ENCODE measurements at regions not wholly inside any gene's neighbourhood (a gene's known extent, or its start where the extent isn't known, plus 50 kb on each side); places are given as distances from the start of the nearest gene placed in this dataset.

DNA sequence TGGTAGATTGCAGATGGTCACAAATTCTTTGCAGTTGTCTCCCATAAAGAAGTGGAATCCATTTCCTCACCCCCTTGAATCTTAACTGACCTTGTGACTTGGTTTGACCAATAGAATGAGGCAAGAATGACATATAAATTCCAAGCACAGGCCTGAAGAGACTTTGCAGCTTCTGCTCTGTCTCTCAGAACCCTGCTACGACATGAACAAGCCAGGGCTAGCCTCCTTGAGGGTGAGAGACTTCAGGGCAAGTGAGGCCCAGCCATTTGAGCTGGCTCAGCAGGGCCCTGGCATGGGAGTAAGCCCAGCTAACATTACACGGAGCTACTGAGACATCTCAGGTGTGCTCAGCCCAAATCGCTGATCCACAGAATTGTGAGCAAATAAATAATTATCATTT, 216.3 kb upstream of the MAN1A1 start:
- H3K14ac ChIP-seq (ENCODE audit: insufficient read depth, low read length) = no peak overlapping the region
- H3K4me1 ChIP-seq (ENCODE audit: insufficient read depth, low read length) = no peaks in the 10 kb centered on the region
- no peaks in the 10 kb centered on the region for H3K79me2 ChIP-seq (ENCODE audit: insufficient read depth, low read length)
- no peak overlapping the region for H4K5ac ChIP-seq (ENCODE audit: insufficient read length, low read depth, low read length)
- no peak overlapping the region for H3K4me3 Mint-ChIP-seq
- no peak overlapping the region for H2AFZ ChIP-seq (ENCODE audit: low read length)
- H3K27ac ChIP-seq (ENCODE audit: insufficient read length, low read depth, low read length) = no peak overlapping the region
- no peaks in the 10 kb centered on the region for H4K20me1 ChIP-seq (ENCODE audit: control insufficient read depth, insufficient read depth, insufficient read length)
- DNase-seq = no peak
- no peak overlapping the region for H3T11ph ChIP-seq (ENCODE audit: low read length)
- H3K23me2 ChIP-seq (ENCODE audit: insufficient read length, low read depth, low read length, poor library complexity, severe bottlenecking) = no peaks in the 10 kb centered on the region
- no peak overlapping the region for H3K9ac ChIP-seq (ENCODE audit: extremely low read depth, insufficient read length, low read length)
- H3K23ac ChIP-seq (ENCODE audit: insufficient read length, low read depth, low read length) = no peak overlapping the region
- no peak overlapping the region for H3K4ac ChIP-seq (ENCODE audit: low read depth, low read length)
- WGBS (ENCODE audit: extremely low coverage, insufficient read length, low lambda C conversion rate) = no CpG with 5 or more reads among the region's 3 CpGs
- no peak overlapping the region for H4K91ac ChIP-seq (ENCODE audit: insufficient read length, low read depth, low read length)
- H3K56ac ChIP-seq (ENCODE audit: insufficient read length, low read depth, low read length) = no peak overlapping the region
- TF ChIP-seq, protein P1, sequence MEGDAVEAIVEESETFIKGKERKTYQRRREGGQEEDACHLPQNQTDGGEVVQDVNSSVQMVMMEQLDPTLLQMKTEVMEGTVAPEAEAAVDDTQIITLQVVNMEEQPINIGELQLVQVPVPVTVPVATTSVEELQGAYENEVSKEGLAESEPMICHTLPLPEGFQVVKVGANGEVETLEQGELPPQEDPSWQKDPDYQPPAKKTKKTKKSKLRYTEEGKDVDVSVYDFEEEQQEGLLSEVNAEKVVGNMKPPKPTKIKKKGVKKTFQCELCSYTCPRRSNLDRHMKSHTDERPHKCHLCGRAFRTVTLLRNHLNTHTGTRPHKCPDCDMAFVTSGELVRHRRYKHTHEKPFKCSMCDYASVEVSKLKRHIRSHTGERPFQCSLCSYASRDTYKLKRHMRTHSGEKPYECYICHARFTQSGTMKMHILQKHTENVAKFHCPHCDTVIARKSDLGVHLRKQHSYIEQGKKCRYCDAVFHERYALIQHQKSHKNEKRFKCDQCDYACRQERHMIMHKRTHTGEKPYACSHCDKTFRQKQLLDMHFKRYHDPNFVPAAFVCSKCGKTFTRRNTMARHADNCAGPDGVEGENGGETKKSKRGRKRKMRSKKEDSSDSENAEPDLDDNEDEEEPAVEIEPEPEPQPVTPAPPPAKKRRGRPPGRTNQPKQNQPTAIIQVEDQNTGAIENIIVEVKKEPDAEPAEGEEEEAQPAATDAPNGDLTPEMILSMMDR (conservative IDR thresholded peaks at IDR 0.05) = no peak
- no peak overlapping the region for H2BK5ac ChIP-seq (ENCODE audit: insufficient read length, low read length)
- no peak overlapping the region for H2BK15ac ChIP-seq (ENCODE audit: low read depth, low read length)
- H3K9me3 Mint-ChIP-seq = no peaks in the 10 kb centered on the region
- H3K18ac ChIP-seq (ENCODE audit: insufficient read length, low read depth, low read length) = no peak overlapping the region
- H3K9me3 ChIP-seq (ENCODE audit: control insufficient read depth, low read depth, low read length) = no peaks in the 10 kb centered on the region
- H3K27ac Mint-ChIP-seq = 0 out of 7 replicates have a peak overlapping the region, but pooled peaks of 1 of the 3 experiments have one; percentile 28
- no peak overlapping the region for H2BK12ac ChIP-seq (ENCODE audit: insufficient read length, low read depth, low read length)
- H3K27me3 Mint-ChIP-seq (ENCODE audit: low read depth) = peaks cover 1% of the 10 kb centered on the region
- H3K36me3 Mint-ChIP-seq (ENCODE audit: insufficient read depth in 1 of 3, low read depth in 3 of 3) = no peaks in the 10 kb centered on the region
- H2BK20ac ChIP-seq (ENCODE audit: low read depth, low read length, poor library complexity, severe bottlenecking) = no peak overlapping the region
- H3K79me1 ChIP-seq (ENCODE audit: insufficient read depth, low read depth, low read length, poor library complexity, severe bottlenecking) = no peaks in the 10 kb centered on the region
- no peaks in the 10 kb centered on the region for H3K27me3 ChIP-seq (ENCODE audit: insufficient read depth, low read length)
- no peak overlapping the region for H4K8ac ChIP-seq (replicated peaks; ENCODE audit: insufficient read length, low read depth, low read length)
- H3K4me1 Mint-ChIP-seq = peaks cover 4% of the 10 kb centered on the region in 2 experiments; a peak in 2 of 4 replicates
- no peak overlapping the region for H3K4me2 ChIP-seq (ENCODE audit: insufficient read depth, insufficient read length, low read length)
- no peak overlapping the region for H2AK5ac ChIP-seq (ENCODE audit: insufficient read length, low read length)
- H2BK120ac ChIP-seq (ENCODE audit: low read depth, low read length, poor library complexity, severe bottlenecking) = no peak overlapping the region

Measured in H9 (cell line).